Cardiac fibroblast (primary cell): ENCODE measurements at regions not wholly inside any gene's neighbourhood (a gene's known extent, or its start where the extent isn't known, plus 50 kb on each side); places are given as distances from the start of the nearest gene placed in this dataset.

Experiments used
- DNase-seq, 2 donors: peaks; one replicate each; pipeline versions ENCODE4 v3.0.0 to v3.0.0-alpha.2; 2010; ENCODE audit warnings: low read depth in 2 of 2
- H3K4me3 ChIP-seq, 2 donors: replicated peaks in 1 of 2; 1 replicate in 1 of 2; 2 replicates in 1 of 2; pipeline ENCODE4 v1.5.1; 2011; ENCODE audit warnings: low read depth in 2 of 2, low read length in 2 of 2, mild to moderate bottlenecking in 2 of 2, moderate library complexity in 1 of 2
- TF ChIP-seq, protein P1 (sequence below): IDR thresholded peaks from one replicate; pipeline ENCODE4 v1.5.1; 2011; ENCODE audit warnings: low read depth, mild to moderate bottlenecking, low read length, inconsistent platforms

DNA sequence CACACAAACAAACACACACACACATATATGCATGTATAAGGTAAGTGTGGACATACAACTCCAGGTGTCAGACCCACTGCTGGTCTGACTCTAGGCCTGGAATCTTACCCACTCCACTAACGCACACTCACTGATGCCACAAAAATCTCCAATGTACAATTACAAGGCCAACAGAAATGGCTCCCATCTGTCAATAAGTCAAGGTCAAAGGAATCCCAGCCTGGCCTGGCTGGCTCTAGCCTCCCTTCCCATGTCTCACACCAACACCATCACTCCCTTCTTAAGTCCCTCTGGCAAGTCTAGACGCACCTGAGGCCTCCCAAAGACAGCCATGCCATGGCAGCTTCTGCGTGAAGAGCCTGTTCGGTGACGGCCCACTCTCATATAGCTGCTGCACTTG is 99.2 kb upstream of the CDYL2 start:
- DNase-seq = no peak
- H3K4me3 ChIP-seq = no peak overlapping the region
- TF ChIP-seq, protein P1, sequence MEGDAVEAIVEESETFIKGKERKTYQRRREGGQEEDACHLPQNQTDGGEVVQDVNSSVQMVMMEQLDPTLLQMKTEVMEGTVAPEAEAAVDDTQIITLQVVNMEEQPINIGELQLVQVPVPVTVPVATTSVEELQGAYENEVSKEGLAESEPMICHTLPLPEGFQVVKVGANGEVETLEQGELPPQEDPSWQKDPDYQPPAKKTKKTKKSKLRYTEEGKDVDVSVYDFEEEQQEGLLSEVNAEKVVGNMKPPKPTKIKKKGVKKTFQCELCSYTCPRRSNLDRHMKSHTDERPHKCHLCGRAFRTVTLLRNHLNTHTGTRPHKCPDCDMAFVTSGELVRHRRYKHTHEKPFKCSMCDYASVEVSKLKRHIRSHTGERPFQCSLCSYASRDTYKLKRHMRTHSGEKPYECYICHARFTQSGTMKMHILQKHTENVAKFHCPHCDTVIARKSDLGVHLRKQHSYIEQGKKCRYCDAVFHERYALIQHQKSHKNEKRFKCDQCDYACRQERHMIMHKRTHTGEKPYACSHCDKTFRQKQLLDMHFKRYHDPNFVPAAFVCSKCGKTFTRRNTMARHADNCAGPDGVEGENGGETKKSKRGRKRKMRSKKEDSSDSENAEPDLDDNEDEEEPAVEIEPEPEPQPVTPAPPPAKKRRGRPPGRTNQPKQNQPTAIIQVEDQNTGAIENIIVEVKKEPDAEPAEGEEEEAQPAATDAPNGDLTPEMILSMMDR = no peak

DNA sequence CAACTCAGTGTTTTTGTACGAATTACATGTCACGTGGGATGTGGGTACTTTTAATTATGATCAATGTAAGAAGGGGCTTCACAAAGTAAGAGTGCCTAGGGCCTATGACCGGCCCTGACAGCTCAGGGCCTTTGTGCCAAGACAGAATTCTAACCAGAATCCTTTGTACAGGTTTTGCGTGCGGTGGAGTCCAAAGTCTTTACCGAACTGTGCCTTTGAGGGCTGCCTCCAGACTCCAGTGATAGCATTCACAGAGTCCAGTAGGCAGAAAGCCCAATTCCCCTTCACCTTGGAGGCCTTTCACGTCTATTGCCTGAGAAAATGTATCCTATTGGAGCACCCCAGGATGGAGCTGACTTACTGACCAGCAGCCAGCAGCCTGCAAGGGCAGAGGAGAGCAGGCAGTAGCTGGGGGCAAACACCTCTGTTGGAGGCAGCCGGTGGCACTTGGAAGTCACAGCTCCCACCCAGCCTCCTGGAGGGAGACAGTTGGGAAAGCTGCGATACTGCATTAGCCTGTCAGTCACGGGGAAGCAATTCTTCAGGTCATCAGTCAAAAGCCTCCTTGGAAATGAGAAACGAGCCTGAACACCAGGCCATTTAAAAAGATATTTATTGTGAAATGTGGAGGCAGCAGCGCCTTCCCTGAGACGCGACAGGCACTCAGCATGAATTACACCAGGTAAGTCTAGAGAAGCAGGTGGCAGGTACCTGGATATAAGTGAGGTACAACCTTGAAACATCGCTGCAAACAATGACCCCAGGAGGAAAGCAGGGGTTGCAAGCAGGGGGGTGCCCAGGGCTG is 98.1 kb upstream of the CDYL2 start:
- TF ChIP-seq, protein P1 = no peak
- no peak for DNase-seq
- H3K4me3 ChIP-seq = no peak overlapping the region

DNA sequence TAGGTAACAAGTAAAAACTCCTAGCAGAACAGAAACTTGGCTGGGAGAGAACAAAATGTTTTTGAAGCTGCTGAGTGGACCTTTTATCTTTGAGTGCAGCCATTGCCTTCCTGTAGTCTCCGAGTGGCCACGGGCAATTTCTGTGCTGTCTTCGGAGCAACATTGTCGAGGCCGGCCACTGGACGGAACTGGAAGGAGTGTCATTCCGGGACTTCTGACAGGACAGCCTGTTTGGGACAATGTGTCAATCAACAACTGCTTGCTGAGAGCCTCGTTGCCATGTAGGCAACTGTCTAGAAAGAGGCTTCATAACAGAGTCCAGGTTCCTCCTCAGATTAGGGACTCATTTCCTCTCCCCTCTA is 96.2 kb upstream of the CDYL2 start:
- H3K4me3 ChIP-seq = peak overlapping the region; percentile 25 to 38
- DNase-seq = no peak

DNA sequence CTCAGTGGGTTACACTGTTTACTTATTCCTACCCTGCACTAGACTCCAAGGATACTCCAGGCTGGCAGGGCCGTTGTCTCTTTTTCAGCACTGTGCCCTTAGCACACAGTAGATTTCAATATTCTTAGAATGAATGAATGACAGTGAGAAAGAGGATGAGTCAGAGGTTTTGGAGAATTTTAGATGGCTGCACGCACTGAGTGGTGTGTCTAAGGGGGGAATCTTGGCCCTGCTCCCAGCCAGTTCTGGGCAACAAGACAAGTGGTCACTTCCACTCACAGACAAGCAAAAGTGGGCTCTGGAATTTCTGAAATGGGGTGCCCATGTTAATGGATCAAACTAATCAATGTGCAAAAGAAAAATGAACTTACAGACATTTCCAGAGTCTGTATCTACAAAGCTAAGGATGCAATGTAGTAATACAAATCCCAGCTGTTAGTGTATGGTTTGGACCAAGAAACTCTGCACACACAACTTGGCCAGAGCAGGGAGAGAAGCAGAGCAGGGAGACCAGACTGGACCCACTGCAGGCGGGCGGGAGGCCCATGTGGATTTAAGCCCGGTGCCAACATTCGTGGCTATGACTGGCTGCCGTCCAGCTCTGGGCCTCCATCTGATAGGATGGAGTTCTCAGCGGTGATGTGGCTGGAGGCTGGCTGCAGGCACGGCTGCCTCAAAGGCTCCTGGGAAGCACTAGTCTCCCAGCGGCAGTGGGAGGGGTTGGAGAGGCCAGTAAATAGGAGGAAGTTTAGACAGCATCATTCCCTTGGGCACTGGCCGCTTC is 95.6 kb upstream of the CDYL2 start:
- peak; percentile 98 to 99 for DNase-seq

More for the DNA sequence above, 96.2 kb upstream of the CDYL2 start:
- TF ChIP-seq, protein P1 = no peak

DNA sequence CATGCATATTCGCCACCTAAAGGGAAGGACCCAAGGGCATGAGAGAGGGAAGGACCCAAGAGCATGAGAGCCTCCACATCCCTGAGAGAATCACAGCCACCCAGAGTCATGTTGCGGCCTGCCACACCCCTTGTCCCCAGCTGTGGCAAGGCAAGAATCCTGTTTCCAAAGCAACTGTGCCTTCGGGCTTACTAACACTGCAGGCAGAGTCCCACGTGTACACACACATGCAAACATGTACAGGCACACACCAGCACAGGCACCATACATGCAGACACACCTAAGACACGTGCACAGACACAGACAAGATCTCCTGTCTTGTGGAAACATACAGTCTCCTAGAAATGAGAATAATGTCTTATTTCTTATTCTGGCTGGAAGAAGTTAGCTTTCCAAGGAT is 92.4 kb upstream of the CDYL2 start:
- no peak for DNase-seq
- TF ChIP-seq, protein P1 = no peak
- H3K4me3 ChIP-seq = no peak overlapping the region

More for the DNA sequence above, 95.6 kb upstream of the CDYL2 start:
- TF ChIP-seq, protein P1 = no peak
- H3K4me3 ChIP-seq = peak overlapping the region; percentile 25 to 38

DNA sequence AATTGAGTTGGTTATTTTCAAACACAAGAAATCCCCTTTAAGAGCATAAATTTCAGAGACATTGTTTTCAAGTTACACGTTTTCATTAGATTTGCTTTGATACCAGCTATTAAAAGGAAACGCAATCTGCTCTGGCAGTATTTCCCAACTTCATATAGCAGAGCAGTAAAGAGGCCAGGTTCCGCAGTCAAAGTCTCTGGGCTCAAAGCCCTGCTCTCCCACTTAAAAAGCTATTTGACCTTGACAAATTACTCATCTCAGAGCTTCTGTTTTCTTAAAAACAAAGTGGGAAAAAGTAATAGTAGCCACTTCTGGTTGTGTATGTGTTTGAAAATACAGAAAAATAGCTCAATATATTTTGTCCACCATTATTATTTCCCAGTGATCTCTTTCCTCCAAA is 89.7 kb upstream of the CDYL2 start:
- TF ChIP-seq, protein P1 = no peak
- no peak overlapping the region for H3K4me3 ChIP-seq

More for the DNA sequence above, 89.7 kb upstream of the CDYL2 start:
- DNase-seq = peak; percentile 32 to 62
